NCI-H2107 treated with DMSO at 0.1 percent for 48 hours (cell line): ENCODE measurements at regions not wholly inside any gene's neighbourhood (a gene's known extent, or its start where the extent isn't known, plus 50 kb on each side); places are given as distances from the start of the nearest gene placed in this dataset.

ENCODE experiments used
- DNase-seq: peaks from one replicate; lab custom pipeline; 2025; ENCODE audit not compliant: unreplicated experiment; lab: John Stamatoyannopoulos, UW

- DNase-seq, result no peak
These were observed 317.3 kb upstream of the MGAT5 start for GRCh38 chr2:133936601-133937000.

- no peak for DNase-seq
These were observed 316.2 kb upstream of the MGAT5 start for GRCh38 chr2:133937669-133938068.

- DNase-seq, result no peak
These were observed 313.7 kb upstream of the MGAT5 start for GRCh38 chr2:133940134-133940533.

DNA sequence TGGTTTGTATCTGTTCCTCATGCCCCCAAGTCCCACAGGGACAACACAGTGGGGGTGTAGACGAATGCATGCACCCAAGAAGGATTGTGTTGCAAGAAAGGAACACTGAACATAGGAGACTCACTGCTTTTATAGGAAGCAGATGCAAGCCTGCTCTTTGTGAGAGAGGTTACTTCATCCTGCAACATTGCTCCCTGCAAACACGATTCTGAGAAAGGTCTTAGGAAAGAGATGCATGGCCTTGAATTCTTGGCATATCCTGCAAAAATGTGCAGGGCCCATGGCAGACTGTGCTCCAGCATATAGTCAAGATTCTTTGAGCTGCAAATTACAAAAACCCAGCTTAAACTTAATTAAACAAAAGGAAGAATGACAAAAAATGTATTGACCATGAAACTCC, 312.2 kb upstream of the MGAT5 start:
- no peak for DNase-seq

DNA sequence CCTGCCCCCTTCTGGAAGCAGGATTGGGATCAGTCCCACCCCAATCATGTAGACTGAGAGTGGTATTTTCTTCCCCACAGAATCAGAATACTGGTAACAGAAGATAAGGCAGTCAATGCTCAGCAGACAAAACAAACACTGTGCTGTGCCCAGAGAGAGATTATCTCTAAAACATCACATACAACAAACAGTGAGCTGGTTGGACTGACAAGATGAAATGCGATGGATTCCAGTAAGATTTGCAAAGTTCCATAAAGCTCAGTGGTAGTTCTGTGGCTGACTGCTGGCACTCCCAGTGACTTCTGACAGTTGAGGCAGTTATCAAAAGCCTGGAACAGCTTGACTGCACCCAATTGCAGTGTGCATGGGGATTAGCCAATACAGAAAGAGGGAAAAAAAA, 311.5 kb upstream of the MGAT5 start:
- no peak for DNase-seq

- DNase-seq, result no peak
These were observed 310.8 kb upstream of the MGAT5 start for GRCh38 chr2:133943108-133943507.

DNA sequence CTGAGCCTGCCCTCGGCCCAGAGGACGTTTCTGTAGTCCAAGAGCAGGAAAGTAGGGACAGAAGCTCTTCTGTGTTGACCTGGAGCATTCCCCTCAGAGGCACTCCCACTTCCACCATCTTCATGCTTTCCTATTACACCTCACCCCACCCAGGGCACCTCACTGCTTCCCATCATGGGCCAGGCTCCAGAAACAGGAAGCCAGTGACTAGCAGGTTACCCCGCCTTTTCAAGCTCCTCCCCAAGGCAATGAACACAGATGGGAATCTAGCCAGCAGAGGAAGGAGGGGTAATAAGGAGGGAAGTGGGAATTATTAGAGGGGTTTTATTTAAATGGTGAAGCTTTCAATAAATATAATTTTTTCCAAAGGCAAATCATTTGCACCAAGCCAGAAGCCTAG, 308.8 kb upstream of the MGAT5 start:
- no peak for DNase-seq

DNA sequence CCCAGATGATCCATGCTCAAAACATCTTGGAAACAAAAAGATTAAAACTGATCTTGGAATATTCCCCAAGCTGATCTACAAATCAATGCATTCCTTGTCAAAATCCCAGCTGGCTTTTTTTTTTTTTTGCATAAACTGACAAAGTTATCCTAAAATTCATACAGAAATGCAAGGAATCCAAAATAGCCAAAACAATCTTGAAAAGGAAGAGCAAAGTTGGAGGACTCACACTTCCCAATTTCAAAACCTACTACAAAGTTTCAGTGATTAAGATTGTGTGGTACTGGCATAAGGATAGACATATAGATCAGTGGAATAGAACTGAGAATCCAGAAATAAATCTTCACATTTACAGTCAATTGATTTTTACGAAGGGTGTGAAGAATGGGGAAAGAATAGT, 306.8 kb upstream of the MGAT5 start:
- DNase-seq, result no peak

DNA sequence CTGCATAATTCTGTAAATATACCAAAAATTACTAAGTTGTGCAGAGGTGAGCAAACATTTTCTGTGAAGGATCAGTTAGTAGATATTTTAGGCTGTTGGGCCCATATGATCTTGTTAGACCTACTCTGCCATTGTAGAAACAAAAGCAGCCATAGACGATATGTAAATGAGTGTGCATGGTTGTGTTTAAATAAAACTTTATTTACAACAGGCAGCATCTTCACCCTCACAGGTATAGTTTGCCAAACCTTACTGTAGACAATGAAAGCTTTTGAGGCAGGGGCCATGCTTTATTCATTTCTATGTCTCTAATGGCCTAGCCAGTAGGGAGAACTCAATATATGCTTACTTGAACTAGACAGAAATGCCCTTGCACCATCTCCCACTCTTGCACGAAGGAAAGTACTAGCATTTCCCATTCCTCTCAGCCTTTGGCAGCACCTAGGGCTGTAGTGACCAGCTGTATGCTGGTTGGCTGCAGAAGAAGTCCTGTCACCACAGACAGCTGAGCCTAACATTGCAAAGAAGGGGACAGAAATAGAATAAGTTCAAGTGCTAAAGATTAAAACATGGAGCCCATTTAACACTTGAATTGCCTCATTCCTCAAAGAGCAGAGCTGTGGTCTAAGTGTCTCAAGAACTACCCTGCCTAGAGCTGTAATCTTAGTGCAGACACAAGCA, 305.1 kb upstream of the MGAT5 start:
- no peak for DNase-seq

DNA sequence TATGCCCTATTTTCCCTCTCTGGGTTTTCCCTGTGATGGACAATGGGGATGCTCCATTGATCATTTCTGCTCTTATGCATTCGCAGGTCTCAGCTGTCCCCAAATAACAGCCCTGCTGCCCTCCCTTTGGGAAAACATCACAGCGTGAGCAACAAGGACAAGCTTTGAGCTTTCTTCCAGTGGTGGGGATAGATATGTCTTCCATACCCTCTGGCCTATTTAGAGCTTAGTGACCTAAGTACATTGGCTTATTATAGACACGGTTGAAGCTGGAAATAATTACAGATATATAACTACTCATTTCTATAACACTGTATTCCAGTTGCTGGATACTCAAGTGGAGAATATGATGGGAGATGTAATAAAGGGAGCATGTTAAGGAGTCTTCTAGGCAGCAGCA, 304.3 kb upstream of the MGAT5 start:
- no peak for DNase-seq

DNA sequence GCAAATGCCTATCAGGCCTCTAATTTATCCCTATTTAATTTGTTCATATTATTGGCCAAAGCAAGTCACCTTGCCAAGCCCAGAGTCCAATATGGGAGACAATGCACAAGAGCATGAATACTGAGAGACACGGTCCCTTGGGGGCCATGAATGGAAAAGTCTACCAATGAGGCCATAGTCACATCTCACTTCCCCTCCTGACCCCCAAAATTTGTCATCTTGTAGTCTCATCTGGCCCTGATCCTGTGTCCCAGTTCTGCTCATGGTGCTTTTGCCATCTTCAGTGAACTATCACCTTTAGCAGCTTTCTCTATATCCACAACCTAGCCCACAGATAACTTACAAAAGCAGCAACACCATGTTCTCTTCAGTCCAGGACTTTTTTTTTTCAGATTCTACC, 302.7 kb upstream of the MGAT5 start:
- no peak for DNase-seq

DNA sequence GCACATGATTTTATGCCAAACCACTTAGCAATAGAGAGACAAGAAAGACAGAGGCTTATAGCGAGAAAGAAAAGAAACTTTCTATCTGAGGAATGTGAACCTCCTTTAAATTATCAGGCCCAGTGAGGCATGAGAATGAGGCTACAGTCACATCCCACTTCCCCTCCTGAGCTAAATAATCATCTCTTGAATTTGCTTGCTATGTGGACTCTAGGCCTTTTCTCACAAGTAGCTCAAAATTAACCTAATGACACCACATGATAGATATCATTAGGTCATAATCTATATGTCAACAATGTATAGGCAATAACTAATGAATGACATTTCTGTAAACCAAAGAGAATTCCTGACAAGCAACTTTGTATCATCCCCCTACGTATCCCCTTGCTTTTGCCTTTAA, 301.5 kb upstream of the MGAT5 start:
- DNase-seq, result no peak

- no peak for DNase-seq
These were observed 301.0 kb upstream of the MGAT5 start for GRCh38 chr2:133952896-133953295.

- no peak for DNase-seq
These were observed 300.3 kb upstream of the MGAT5 start for GRCh38 chr2:133953524-133953923.

DNA sequence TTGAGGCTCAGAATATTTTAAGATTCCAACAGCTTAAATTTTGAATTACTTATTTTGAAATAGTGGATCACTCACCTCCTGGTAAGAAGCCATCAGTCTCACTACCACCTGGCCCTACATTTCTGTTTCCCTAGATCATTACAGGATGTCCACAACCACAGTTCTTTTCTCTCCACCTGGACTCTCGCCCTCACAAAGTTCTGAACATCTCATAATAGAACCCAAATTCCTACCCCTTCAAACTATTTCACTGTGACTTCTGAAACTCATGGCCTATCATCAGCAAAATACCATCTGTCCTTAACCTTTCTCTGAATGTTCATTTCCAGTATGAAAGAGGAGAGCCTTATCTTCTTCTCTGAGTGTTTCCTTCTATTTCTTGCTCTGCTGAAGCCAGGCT, 299.2 kb upstream of the MGAT5 start:
- DNase-seq, result no peak

DNA sequence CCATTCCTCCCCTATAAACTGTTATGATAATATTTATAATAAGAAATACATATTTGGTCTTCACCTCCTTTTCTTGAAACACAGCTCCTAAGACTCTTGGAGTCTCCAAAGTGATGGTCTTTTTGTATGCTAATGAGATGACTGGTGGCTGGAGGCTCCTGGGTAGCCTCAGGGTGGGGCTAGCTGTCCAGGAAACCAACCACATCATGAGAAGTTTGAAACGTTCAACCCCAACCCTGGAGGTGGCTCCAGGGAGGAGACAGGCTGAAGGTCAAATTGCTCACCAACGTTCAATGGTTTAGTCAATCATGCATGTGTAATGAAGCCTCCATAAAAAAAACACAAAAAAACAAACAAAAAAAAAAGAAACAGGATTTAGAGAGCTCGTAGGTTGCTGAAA, 298.7 kb upstream of the MGAT5 start:
- DNase-seq, result no peak

GRCh38 chr2:133956434-133956935, 297.4 kb upstream of the MGAT5 start:
- no peak for DNase-seq

DNA sequence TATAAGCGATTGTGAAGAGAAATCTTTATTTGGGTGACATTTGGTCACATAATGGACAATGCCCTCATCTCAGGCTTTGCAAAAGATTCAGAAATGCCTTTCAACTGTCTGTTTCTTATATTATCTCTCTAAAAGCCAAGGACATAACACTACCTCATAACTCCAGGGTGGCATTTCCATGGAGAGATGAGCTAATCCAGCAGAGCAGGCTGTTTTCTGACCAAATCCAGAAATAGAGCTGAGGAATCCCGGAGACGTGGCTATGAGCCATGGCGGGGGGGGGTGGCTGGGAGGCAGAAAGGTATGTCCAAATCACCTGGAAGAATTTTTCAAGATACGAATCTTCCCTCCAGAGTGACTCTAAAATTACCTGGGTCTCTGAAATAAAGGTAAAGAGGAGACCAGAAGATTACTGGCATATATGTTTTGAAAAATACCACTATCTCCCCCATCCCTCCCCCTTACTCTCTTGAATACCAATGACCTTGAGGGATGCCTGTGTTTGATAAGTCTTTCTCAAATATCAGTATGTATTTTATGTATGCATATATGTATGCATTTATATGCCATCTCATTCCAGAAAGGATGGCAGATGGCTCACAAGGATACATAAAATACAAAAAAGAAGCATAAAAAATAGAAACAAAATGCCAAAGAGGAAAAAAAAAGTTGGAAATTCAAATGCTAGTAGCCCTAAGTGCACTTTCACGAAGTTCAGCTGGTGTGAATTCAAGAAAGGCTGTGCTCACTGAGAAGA, 296.0 kb upstream of the MGAT5 start:
- no peak for DNase-seq

- no peak for DNase-seq
These were observed 294.8 kb upstream of the MGAT5 start for GRCh38 chr2:133959066-133959465.

DNA sequence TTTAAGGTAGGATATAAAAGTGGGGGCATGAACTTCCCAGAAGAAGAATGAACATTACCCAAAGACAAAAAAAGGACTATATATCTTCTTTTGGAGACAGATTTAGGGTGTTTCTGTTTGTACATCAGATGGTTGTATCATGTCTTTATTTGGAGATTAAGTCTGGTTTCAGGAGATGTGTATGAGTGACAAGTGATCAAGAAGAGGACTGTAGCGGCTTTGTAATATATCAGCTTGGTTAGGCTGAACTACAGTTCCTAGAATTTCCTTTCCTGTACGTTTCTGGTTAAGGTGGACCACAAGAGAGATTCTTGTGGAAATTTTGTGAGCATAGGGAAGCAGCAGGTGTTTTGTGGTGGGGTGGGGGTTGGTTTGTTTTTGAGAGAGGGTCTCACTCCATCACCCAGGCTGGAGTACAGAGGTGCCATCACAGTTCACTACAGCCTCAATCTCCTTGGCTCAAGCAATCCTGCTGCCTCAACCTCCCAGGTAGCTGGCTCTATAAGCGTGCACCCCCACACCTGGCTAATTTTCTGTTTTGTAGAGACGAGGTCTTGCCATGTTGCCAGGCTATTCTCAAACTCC, 287.1 kb upstream of the MGAT5 start:
- no peak for DNase-seq

DNA sequence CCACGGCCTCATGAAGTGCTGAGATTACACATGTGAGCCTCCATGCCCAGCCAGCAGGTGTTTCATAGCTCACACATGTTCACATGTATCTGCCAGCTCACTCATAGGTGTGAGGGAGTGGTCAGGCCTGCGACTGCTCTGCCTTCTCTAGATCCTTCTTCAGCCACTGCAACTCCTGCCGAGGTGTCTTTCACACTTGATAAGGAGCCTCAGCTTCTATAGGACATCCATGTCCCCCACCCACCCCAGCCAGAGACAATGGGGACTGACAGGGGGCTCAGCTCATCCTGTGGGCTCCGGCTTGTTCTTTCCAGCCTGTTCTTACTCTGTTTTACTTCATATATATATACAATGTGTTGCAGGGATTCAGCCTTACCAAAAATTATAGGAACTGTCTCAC, 286.5 kb upstream of the MGAT5 start:
- DNase-seq, result no peak

GRCh38 chr2:133968446-133968845, 285.4 kb upstream of the MGAT5 start:
- DNase-seq, result no peak
